Sigmoid colon (tissue), 6 donors: ENCODE measurements at regions not wholly inside any gene's neighbourhood (a gene's known extent, or its start where the extent isn't known, plus 50 kb on each side); places are given as distances from the start of the nearest gene placed in this dataset.

ENCODE experiments used
- DNase-seq: peaks from one replicate; pipeline ENCODE4 v3.0.0-alpha.2; 2019
- H3K27ac ChIP-seq, 4 donors: fragments of 200-600 bp; sonication (generic); one replicate each; pipeline ENCODE4 v1.5.1; 2016 to 2019; ENCODE audit warnings: mild to moderate bottlenecking in 1 of 4
- H3K27me3 ChIP-seq, 3 donors: fragments of 200-600 bp; sonication (generic); one replicate each; pipeline ENCODE4 v1.5.1; 2019; ENCODE audit warnings: mild to moderate bottlenecking in 1 of 3
- H3K36me3 ChIP-seq, 4 donors: fragments of 200-600 bp; sonication (generic); one replicate each; pipeline ENCODE4 v1.5.1; 2016 to 2019
- H3K4me1 ChIP-seq, 4 donors: fragments of 200-600 bp; sonication (generic); one replicate each; pipeline ENCODE4 v1.5.1; 2017 to 2019
- H3K4me3 ChIP-seq, 4 donors: fragments of 200-600 bp; sonication (generic); one replicate each; pipeline ENCODE4 v1.5.1; 2017 to 2019; ENCODE audit warnings: mild to moderate bottlenecking in 2 of 4, moderate library complexity in 1 of 4
- H3K9me3 ChIP-seq, 4 donors: fragments of 200-600 bp in 3 of 4; sonication (generic) in 3 of 4; one replicate each; pipeline versions ENCODE4 v1.5.1 to v1.6.1; 2013 to 2019
- EP300 ChIP-seq, 4 donors: sonication (generic); formaldehyde crosslinking; IDR thresholded peaks; one replicate each; pipeline ENCODE4 v1.6.1; 2017; ENCODE audit warnings: antibody characterized with exemption in 4 of 4
- POLR2A ChIP-seq, 2 donors: fragments of 450-650 bp; IDR thresholded peaks; one replicate each; pipeline ENCODE4 v1.6.1; 2016; ENCODE audit warnings: antibody characterized with exemption in 2 of 2, mild to moderate bottlenecking in 2 of 2, moderate library complexity in 2 of 2
- POLR2AphosphoS5 ChIP-seq, 4 donors: sonication (generic); formaldehyde crosslinking; IDR thresholded peaks; one replicate each; pipeline ENCODE4 v1.6.1; 2017; ENCODE audit warnings: antibody characterized with exemption in 4 of 4
- WGBS, 2 donors: extraction: QIAGEN DNeasy Blood & Tissue Kit; methylation state at CpG; one replicate each; pipeline ENCODE4 v1.1.7; 2013; 5-methylcytosine and 5-hydroxymethylcytosine counted together
- intact Hi-C: fragments of 100-400 bp; cut with DNase I; formaldehyde crosslinking; loops from one replicate; pipeline ENCODE4 v1.15.1; 2023
- TF ChIP-seq, protein P1 (sequence below), 4 experiments: fragments of 450-650 bp in 3 of 4; fragments of 200-600 bp in 1 of 4; IDR thresholded peaks; one replicate each; pipeline ENCODE4 v1.5.1; 2016 to 2019; ENCODE audit warnings: antibody characterized with exemption in 4 of 4, mild to moderate bottlenecking in 3 of 4, moderate library complexity in 2 of 4
- donor health status: healthy with polysubstance abuse.
- donor health status: healthy.

DNA sequence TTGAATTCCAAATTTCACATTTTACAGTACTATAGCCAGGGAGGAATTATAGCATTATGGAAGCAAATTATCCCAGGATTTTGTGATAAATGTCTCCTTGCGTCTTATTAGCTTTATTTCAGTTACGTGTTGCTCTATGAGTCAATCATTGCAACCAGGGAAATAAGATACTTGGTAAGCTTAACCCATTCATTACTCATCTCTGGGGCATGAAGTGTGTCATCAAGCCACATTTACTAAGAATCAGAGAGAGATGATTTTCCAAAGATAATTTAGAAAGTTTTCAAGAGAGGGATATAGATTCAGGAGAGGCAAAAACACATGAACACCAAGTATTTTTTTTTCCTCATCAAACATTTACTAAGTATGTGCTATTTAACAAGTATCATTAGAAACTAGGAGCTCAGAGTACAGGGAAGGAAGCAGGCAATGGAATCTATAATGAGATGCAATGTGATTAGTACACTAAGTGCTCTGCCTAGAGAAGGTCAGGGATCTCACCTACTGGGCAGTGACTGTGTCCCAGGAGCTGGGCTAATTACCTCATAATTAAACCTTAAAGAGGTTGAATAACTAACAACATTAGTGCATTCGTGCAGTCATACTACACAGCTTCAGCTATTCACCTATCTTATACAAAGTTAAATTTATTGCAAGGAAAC is 217.8 kb upstream of the NXPH2 start:
- no peak overlapping the region for H3K27ac ChIP-seq
- DNase-seq, result no peak
- no peak overlapping the region for H3K4me3 ChIP-seq
- no peaks in the 10 kb centered on the region for H3K9me3 ChIP-seq
- H3K27me3 ChIP-seq, result no peaks in the 10 kb centered on the region
- TF ChIP-seq EP300 (IDR thresholded peaks at IDR 0.05) (no peak), POLR2A (IDR thresholded peaks at IDR 0.05) (no peak), POLR2AphosphoS5 (IDR thresholded peaks at IDR 0.05) (no peak)
- TF ChIP-seq, protein P1, sequence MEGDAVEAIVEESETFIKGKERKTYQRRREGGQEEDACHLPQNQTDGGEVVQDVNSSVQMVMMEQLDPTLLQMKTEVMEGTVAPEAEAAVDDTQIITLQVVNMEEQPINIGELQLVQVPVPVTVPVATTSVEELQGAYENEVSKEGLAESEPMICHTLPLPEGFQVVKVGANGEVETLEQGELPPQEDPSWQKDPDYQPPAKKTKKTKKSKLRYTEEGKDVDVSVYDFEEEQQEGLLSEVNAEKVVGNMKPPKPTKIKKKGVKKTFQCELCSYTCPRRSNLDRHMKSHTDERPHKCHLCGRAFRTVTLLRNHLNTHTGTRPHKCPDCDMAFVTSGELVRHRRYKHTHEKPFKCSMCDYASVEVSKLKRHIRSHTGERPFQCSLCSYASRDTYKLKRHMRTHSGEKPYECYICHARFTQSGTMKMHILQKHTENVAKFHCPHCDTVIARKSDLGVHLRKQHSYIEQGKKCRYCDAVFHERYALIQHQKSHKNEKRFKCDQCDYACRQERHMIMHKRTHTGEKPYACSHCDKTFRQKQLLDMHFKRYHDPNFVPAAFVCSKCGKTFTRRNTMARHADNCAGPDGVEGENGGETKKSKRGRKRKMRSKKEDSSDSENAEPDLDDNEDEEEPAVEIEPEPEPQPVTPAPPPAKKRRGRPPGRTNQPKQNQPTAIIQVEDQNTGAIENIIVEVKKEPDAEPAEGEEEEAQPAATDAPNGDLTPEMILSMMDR (IDR thresholded peaks at IDR 0.05), result no peak
- no peaks in the 10 kb centered on the region for H3K36me3 ChIP-seq
- H3K4me1 ChIP-seq, result no peaks in the 10 kb centered on the region
- 71 to 78% methylated on average over 3 of the region's 3 CpGs for WGBS, 2 donors
- intact Hi-C loops, result no loop called here

DNA sequence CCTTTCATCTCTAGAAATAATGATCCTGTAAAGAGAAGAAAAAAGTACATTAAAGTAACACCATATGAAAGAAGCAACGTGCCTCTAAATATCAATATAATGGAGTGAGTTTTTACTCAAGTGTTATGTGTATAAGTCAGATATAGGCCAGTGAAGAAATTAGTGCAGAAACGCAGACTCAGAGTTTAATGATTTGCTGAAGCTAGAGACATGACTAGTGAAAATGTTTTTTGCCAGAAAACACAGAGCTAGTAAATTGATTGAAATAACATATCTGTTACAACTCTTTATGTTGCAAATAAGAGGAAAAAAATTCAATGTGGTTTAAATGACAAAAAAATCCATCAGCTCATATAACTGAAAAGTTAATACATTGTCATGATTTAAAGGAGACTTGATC is 217.2 kb upstream of the NXPH2 start:
- H3K27ac ChIP-seq, result no peak overlapping the region
- no peak for TF ChIP-seq POLR2AphosphoS5 (IDR thresholded peaks at IDR 0.05)
- no peak for TF ChIP-seq POLR2A (IDR thresholded peaks at IDR 0.05)
- TF ChIP-seq EP300 (IDR thresholded peaks at IDR 0.05), result no peak
- TF ChIP-seq, protein P1 (IDR thresholded peaks at IDR 0.05), result no peak
- H3K4me1 ChIP-seq, result no peaks in the 10 kb centered on the region
- no peaks in the 10 kb centered on the region for H3K9me3 ChIP-seq
- intact Hi-C loops, result no loop called here
- H3K4me3 ChIP-seq, result no peak overlapping the region
- WGBS, 2 donors, result 66 to 80% methylated on average over 2 of the region's 2 CpGs
- no peaks in the 10 kb centered on the region for H3K36me3 ChIP-seq
- no peak for DNase-seq
- H3K27me3 ChIP-seq, result no peaks in the 10 kb centered on the region

DNA sequence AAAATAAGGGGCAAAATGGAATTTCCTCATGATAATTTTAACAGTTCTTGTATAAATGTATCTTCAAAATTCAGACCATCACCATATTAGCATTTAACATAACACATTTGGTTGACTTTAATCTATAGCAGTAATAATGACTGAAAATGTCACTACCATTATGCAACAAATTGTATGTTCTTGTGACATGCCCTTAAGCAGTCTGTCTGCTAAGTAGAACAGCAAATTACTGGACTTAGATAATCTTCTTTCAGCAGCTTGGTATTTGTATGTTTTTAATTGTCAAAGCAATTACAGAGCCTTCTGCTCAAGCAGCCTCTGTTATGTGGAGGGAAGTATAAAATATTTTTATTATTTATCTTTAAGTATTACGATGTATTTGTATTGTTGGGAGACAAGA is 214.3 kb upstream of the NXPH2 start:
- TF ChIP-seq, protein P1 (IDR thresholded peaks at IDR 0.05), result no peak
- TF ChIP-seq EP300 (IDR thresholded peaks at IDR 0.05), result no peak
- TF ChIP-seq POLR2AphosphoS5 (IDR thresholded peaks at IDR 0.05), result no peak
- TF ChIP-seq POLR2A (IDR thresholded peaks at IDR 0.05), result no peak
- no peaks in the 10 kb centered on the region for H3K36me3 ChIP-seq
- H3K4me3 ChIP-seq, result no peak overlapping the region
- intact Hi-C loops, result no loop called here
- H3K9me3 ChIP-seq, result no peaks in the 10 kb centered on the region
- no peak overlapping the region for H3K27ac ChIP-seq
- 78 to 92% methylated on average over 1 of the region's 1 CpG for WGBS, 2 donors
- no peak for DNase-seq
- no peaks in the 10 kb centered on the region for H3K27me3 ChIP-seq
- no peaks in the 10 kb centered on the region for H3K4me1 ChIP-seq

DNA sequence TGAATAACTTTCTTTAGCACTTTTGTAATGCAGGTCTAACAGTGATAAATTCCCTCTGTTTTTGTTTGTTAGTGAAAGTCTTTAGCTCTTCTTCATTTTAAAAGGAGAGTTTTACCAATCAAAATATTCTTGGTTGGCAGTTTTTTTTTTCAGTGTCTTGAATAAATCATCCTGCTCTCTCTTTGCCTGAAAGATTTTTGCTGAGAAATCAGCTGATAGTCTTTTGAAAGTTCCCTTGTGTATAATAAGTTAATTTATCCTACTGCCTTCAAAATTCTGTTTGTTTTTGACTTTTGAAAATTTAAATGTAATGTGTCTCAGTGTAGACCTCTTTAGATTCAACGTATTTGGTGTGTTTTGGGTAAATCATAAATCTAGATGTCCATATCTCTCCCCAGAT is 205.7 kb upstream of the NXPH2 start:
- Histone ChIP-seq H3K27ac (no peak overlapping the region), H3K9me3 (peaks cover 0 to 6% (median 0%) of the 10 kb centered on the region in 4 donors), H3K36me3 (no peaks in the 10 kb centered on the region), H3K27me3 (no peaks in the 10 kb centered on the region), H3K4me1 (no peaks in the 10 kb centered on the region), H3K4me3 (no peak overlapping the region)
- intact Hi-C loops, result no loop called here
- TF ChIP-seq POLR2A (IDR thresholded peaks at IDR 0.05) (no peak), EP300 (IDR thresholded peaks at IDR 0.05) (no peak), POLR2AphosphoS5 (IDR thresholded peaks at IDR 0.05) (no peak)
- TF ChIP-seq, protein P1 (IDR thresholded peaks at IDR 0.05), result no peak
- 75% methylated on average over 1 of the region's 1 CpG for WGBS, 2 donors
- no peak for DNase-seq
